Endometrium (tissue), 2 donors: ENCODE measurements at regions not wholly inside any gene's neighbourhood (a gene's known extent, or its start where the extent isn't known, plus 50 kb on each side); places are given as distances from the start of the nearest gene placed in this dataset.
"Not testable (repeated sequence)": the region's sequence is repeated elsewhere in the genome, so short reads cannot be mapped to it uniquely, and the experiment has no call there.

Source experiments
- FAIRE-seq: peaks from 2 replicates; lab custom pipeline; 2012; peaks lifted over from hg19 to GRCh38; lab: Jason Lieb, UNC
- donor health status: control.
- donor health status: control.

- FAIRE-seq: no peak
These were observed 133.8 kb downstream of the SMIM20 start for GRCh38 chr4:26047795-26048194.

GRCh38 chr4:26048378-26048882 is 134.4 kb downstream of the SMIM20 start:
- FAIRE-seq: peak; percentile 95

GRCh38 chr4:26048950-26049349 is 134.9 kb downstream of the SMIM20 start:
- FAIRE-seq: no peak

- FAIRE-seq: no peak
These were observed 135.4 kb downstream of the SMIM20 start for GRCh38 chr4:26049447-26049846.

GRCh38 chr4:26050212-26050643 is 136.2 kb downstream of the SMIM20 start:
- FAIRE-seq: no peak

GRCh38 chr4:26050671-26051070 is 136.7 kb downstream of the SMIM20 start:
- FAIRE-seq: no peak

GRCh38 chr4:26051240-26051639 is 137.2 kb downstream of the SMIM20 start:
- no peak for FAIRE-seq

- FAIRE-seq: no peak
These were observed 138.9 kb downstream of the SMIM20 start for GRCh38 chr4:26052663-26053541.

GRCh38 chr4:26053761-26054160 is 139.7 kb downstream of the SMIM20 start:
- no peak for FAIRE-seq

GRCh38 chr4:26055855-26056254 is 141.8 kb downstream of the SMIM20 start:
- no peak for FAIRE-seq

- FAIRE-seq: no peak
These were observed 142.4 kb downstream of the SMIM20 start for GRCh38 chr4:26056406-26056805.

GRCh38 chr4:26057839-26058238 is 143.8 kb downstream of the SMIM20 start:
- FAIRE-seq: not testable (repeated sequence)

- no peak for FAIRE-seq
These were observed 144.5 kb downstream of the SMIM20 start for GRCh38 chr4:26058537-26058936.

GRCh38 chr4:26059391-26060154 is 145.6 kb downstream of the SMIM20 start:
- no peak for FAIRE-seq

GRCh38 chr4:26060286-26060685 is 146.3 kb downstream of the SMIM20 start:
- no peak for FAIRE-seq

- FAIRE-seq: no peak
These were observed 147.4 kb downstream of the SMIM20 start for GRCh38 chr4:26061248-26061986.

GRCh38 chr4:26062215-26062614 is 148.2 kb downstream of the SMIM20 start:
- FAIRE-seq: no peak

GRCh38 chr4:26064009-26064408 is 150.0 kb downstream of the SMIM20 start:
- not testable (repeated sequence) for FAIRE-seq

GRCh38 chr4:26065833-26066232 is 151.8 kb downstream of the SMIM20 start:
- FAIRE-seq: no peak

- FAIRE-seq: no peak
These were observed 153.0 kb downstream of the SMIM20 start for GRCh38 chr4:26067035-26067434.

GRCh38 chr4:26069218-26069617 is 155.2 kb downstream of the SMIM20 start:
- no peak for FAIRE-seq

GRCh38 chr4:26071688-26072087 is 157.7 kb downstream of the SMIM20 start:
- FAIRE-seq: no peak
